ENCODE measurements at regions not wholly inside any gene's neighbourhood (a gene's known extent, or its start where the extent isn't known, plus 50 kb on each side); places are given as distances from the start of the nearest gene placed in this dataset.

DNA sequence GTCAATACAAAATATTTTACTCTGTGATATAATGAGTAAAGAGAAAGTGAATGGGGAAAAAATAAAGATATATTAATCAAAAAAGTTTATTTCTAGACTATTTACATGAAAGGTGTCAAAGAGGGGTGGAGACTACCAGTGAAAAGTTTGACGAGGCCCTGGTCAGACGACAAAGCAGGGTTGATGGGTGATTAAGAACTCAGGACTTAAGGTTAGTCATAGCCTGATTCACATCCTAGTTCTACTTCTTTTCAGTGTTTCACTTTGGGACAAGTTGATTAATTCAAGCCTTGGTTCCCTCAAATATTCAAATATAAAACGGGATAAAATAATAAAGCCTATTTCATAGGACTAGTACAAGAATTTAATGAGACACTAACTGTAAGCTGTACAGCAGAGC lies 178.2 kb upstream of the HS3ST5 start:
- Histone ChIP-seq H3K9me3 (no peaks in the 10 kb centered on the region), H3K36me3 (no peaks in the 10 kb centered on the region), H3K4me3 (no peak overlapping the region), H3K27ac (no peak overlapping the region), H3K27me3 (replicated peaks in 1 of 7) (no peaks in the 10 kb centered on the region), H3K4me1 (no peaks in the 10 kb centered on the region)
- intact Hi-C loops (cut with DNase I; ENCODE audit: low total_unique reads) = no loop called here
- DNase-seq = no peak
- WGBS, 5 donors = 79 to 95% (median 88%) methylated on average over 3 of the region's 3 CpGs
- TF ChIP-seq, protein P1, sequence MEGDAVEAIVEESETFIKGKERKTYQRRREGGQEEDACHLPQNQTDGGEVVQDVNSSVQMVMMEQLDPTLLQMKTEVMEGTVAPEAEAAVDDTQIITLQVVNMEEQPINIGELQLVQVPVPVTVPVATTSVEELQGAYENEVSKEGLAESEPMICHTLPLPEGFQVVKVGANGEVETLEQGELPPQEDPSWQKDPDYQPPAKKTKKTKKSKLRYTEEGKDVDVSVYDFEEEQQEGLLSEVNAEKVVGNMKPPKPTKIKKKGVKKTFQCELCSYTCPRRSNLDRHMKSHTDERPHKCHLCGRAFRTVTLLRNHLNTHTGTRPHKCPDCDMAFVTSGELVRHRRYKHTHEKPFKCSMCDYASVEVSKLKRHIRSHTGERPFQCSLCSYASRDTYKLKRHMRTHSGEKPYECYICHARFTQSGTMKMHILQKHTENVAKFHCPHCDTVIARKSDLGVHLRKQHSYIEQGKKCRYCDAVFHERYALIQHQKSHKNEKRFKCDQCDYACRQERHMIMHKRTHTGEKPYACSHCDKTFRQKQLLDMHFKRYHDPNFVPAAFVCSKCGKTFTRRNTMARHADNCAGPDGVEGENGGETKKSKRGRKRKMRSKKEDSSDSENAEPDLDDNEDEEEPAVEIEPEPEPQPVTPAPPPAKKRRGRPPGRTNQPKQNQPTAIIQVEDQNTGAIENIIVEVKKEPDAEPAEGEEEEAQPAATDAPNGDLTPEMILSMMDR (IDR thresholded peaks at IDR 0.05 in 8 of 11, conservative IDR thresholded peaks at IDR 0.05 in 3 of 11) = no peak
- TF ChIP-seq POLR2A (IDR thresholded peaks at IDR 0.05) (no peak), POLR2AphosphoS5 (IDR thresholded peaks at IDR 0.05) (no peak)

- Histone ChIP-seq H3K4me3 (no peak overlapping the region), H3K36me3 (no peaks in the 10 kb centered on the region), H3K9me3 (no peaks in the 10 kb centered on the region), H3K27ac (no peak overlapping the region), H3K27me3 (replicated peaks in 1 of 7) (no peaks in the 10 kb centered on the region), H3K4me1 (no peaks in the 10 kb centered on the region)
- no peak for DNase-seq
- TF ChIP-seq POLR2A (IDR thresholded peaks at IDR 0.05) = no peak
- intact Hi-C loops (cut with DNase I; ENCODE audit: low total_unique reads) = no loop called here
- WGBS, 5 donors = 46 to 58% (median 55%) methylated on average over 1 of the region's 1 CpG
Observed at GRCh38 chr6:114514170-114514569, 171.3 kb upstream of the HS3ST5 start.

- Histone ChIP-seq H3K4me1 (no peaks in the 10 kb centered on the region), H3K27ac (no peak overlapping the region), H3K4me3 (no peak overlapping the region), H3K36me3 (no peaks in the 10 kb centered on the region), H3K27me3 (replicated peaks in 1 of 7) (no peaks in the 10 kb centered on the region), H3K9me3 (no peaks in the 10 kb centered on the region)
- DNase-seq = no peak
- intact Hi-C loops (cut with DNase I; ENCODE audit: low total_unique reads) = no loop called here
- WGBS, 5 donors = 58 to 86% (median 64%) methylated on average over 3 of the region's 3 CpGs
- TF ChIP-seq POLR2AphosphoS5 (IDR thresholded peaks at IDR 0.05) (no peak), POLR2A (IDR thresholded peaks at IDR 0.05) (no peak)
- TF ChIP-seq, protein P1 (IDR thresholded peaks at IDR 0.05 in 8 of 11, conservative IDR thresholded peaks at IDR 0.05 in 3 of 11) = no peak
Observed at GRCh38 chr6:114471450-114471849, 128.6 kb upstream of the HS3ST5 start.

GRCh38 chr6:114467931-114468330 lies 125.1 kb upstream of the HS3ST5 start:
- H3K9me3 ChIP-seq = no peaks in the 10 kb centered on the region
- H3K27ac ChIP-seq = no peak overlapping the region
- H3K4me1 ChIP-seq = no peaks in the 10 kb centered on the region
- no peaks in the 10 kb centered on the region for H3K36me3 ChIP-seq
- DNase-seq = no peak
- intact Hi-C loops (cut with DNase I; ENCODE audit: low total_unique reads) = no loop called here
- H3K27me3 ChIP-seq (replicated peaks in 1 of 7) = no peaks in the 10 kb centered on the region
- H3K4me3 ChIP-seq = no peak overlapping the region
- WGBS, 5 donors = 80 to 92% (median 82%) methylated on average over 2 of the region's 2 CpGs
- no peak for TF ChIP-seq POLR2AphosphoS5 (IDR thresholded peaks at IDR 0.05)
- TF ChIP-seq POLR2A (IDR thresholded peaks at IDR 0.05) = no peak
- TF ChIP-seq, protein P1 (IDR thresholded peaks at IDR 0.05 in 8 of 11, conservative IDR thresholded peaks at IDR 0.05 in 3 of 11) = no peak

DNA sequence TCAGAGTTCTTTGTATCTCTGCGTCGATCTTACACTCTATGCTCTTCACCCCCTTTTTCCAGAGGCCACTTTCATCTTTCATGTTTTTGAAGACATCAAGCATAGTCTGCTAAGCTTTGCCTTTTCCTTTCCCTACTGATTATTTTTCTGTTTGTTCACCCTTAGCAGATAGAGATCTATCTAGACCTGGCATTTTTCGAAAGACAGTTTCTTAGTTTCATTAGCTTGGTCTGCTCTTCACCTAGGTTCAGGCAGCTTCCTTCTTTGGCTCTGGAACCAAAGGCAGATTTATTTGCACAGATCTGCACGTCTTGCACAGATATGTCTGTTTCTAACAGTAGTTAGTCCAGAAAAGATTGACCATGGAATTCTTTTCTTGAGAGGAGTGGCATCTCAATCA lies 122.7 kb upstream of the HS3ST5 start:
- Histone ChIP-seq H3K27me3 (replicated peaks in 1 of 7) (no peaks in the 10 kb centered on the region), H3K27ac (no peak overlapping the region), H3K36me3 (no peaks in the 10 kb centered on the region), H3K9me3 (no peaks in the 10 kb centered on the region), H3K4me1 (no peaks in the 10 kb centered on the region), H3K4me3 (no peak overlapping the region)
- intact Hi-C loops (cut with DNase I; ENCODE audit: low total_unique reads) = no loop called here
- 76 to 85% (median 80%) methylated on average over 4 of the region's 4 CpGs for WGBS, 5 donors
- DNase-seq = no peak
- TF ChIP-seq POLR2AphosphoS5 (IDR thresholded peaks at IDR 0.05) = no peak
- no peak for TF ChIP-seq POLR2A (IDR thresholded peaks at IDR 0.05)
- TF ChIP-seq, protein P1 (IDR thresholded peaks at IDR 0.05 in 8 of 11, conservative IDR thresholded peaks at IDR 0.05 in 3 of 11) = no peak
